ENCODE measurements at regions not wholly inside any gene's neighbourhood (a gene's known extent, or its start where the extent isn't known, plus 50 kb on each side); places are given as distances from the start of the nearest gene placed in this dataset.

GRCh38 chrX:10952619-10953018, 158.5 kb upstream of the HCCS start:
- peaks cover 0 to 18% (median 10%) of the 10 kb centered on the region in 5 donors for H3K9me3 ChIP-seq (ENCODE audit: control insufficient read depth in 5 of 5, low read length in 5 of 5)
- H3K4me3 ChIP-seq (ENCODE audit: low read depth in 1 of 5, low read length in 5 of 5) = no peak overlapping the region
- no peaks in the 10 kb centered on the region for H3K36me3 ChIP-seq (ENCODE audit: control insufficient read depth in 5 of 5, insufficient read depth in 5 of 5, low read length in 5 of 5)
- H3K9ac ChIP-seq (ENCODE audit: low read length in 5 of 5) = no peak overlapping the region
- peaks cover 0 to 6% (median 0%) of the 10 kb centered on the region in 5 donors for H3K27me3 ChIP-seq (ENCODE audit: control insufficient read depth in 5 of 5, insufficient read depth in 4 of 5, low read length in 5 of 5)
- H3K4me1 ChIP-seq (ENCODE audit: control insufficient read depth in 5 of 5, insufficient read depth in 5 of 5, low read length in 5 of 5) = no peaks in the 10 kb centered on the region
- no peak overlapping the region for H3K27ac ChIP-seq (ENCODE audit: low read depth, low read length)

- H3K9ac ChIP-seq (ENCODE audit: low read length in 5 of 5) = no peak overlapping the region
- H3K36me3 ChIP-seq (ENCODE audit: control insufficient read depth in 5 of 5, insufficient read depth in 5 of 5, low read length in 5 of 5) = no peaks in the 10 kb centered on the region
- peaks cover 0 to 6% (median 0%) of the 10 kb centered on the region in 5 donors for H3K4me1 ChIP-seq (ENCODE audit: control insufficient read depth in 5 of 5, insufficient read depth in 5 of 5, low read length in 5 of 5)
- no peaks in the 10 kb centered on the region for H3K27me3 ChIP-seq (ENCODE audit: control insufficient read depth in 5 of 5, insufficient read depth in 4 of 5, low read length in 5 of 5)
- no peak overlapping the region for H3K4me3 ChIP-seq (ENCODE audit: low read depth in 1 of 5, low read length in 5 of 5)
- H3K27ac ChIP-seq (ENCODE audit: low read depth, low read length) = no peak overlapping the region
- peaks cover 0 to 7% (median 0%) of the 10 kb centered on the region in 5 donors for H3K9me3 ChIP-seq (ENCODE audit: control insufficient read depth in 5 of 5, low read length in 5 of 5)
These were observed 145.8 kb upstream of the HCCS start for GRCh38 chrX:10965174-10965798.

- H3K36me3 ChIP-seq (ENCODE audit: control insufficient read depth in 5 of 5, insufficient read depth in 5 of 5, low read length in 5 of 5) = no peaks in the 10 kb centered on the region
- no peaks in the 10 kb centered on the region for H3K27me3 ChIP-seq (ENCODE audit: control insufficient read depth in 5 of 5, insufficient read depth in 4 of 5, low read length in 5 of 5)
- no peak overlapping the region for H3K27ac ChIP-seq (ENCODE audit: low read depth, low read length)
- peaks cover 0 to 6% (median 0%) of the 10 kb centered on the region in 5 donors for H3K4me1 ChIP-seq (ENCODE audit: control insufficient read depth in 5 of 5, insufficient read depth in 5 of 5, low read length in 5 of 5)
- peaks cover 0 to 7% (median 0%) of the 10 kb centered on the region in 5 donors for H3K9me3 ChIP-seq (ENCODE audit: control insufficient read depth in 5 of 5, low read length in 5 of 5)
- no peak overlapping the region for H3K9ac ChIP-seq (ENCODE audit: low read length in 5 of 5)
- no peak overlapping the region for H3K4me3 ChIP-seq (ENCODE audit: low read depth in 1 of 5, low read length in 5 of 5)
These were observed 145.1 kb upstream of the HCCS start for GRCh38 chrX:10966057-10966456.

- H3K9me3 ChIP-seq (ENCODE audit: control insufficient read depth in 5 of 5, low read length in 5 of 5) = peaks cover 0 to 4% (median 0%) of the 10 kb centered on the region in 5 donors
- H3K4me3 ChIP-seq (ENCODE audit: low read depth in 1 of 5, low read length in 5 of 5) = no peak overlapping the region
- no peak overlapping the region for H3K9ac ChIP-seq (ENCODE audit: low read length in 5 of 5)
- H3K36me3 ChIP-seq (ENCODE audit: control insufficient read depth in 5 of 5, insufficient read depth in 5 of 5, low read length in 5 of 5) = no peaks in the 10 kb centered on the region
- H3K27me3 ChIP-seq (ENCODE audit: control insufficient read depth in 5 of 5, insufficient read depth in 4 of 5, low read length in 5 of 5) = no peaks in the 10 kb centered on the region
- H3K27ac ChIP-seq (ENCODE audit: low read depth, low read length) = no peak overlapping the region
- H3K4me1 ChIP-seq (ENCODE audit: control insufficient read depth in 5 of 5, insufficient read depth in 5 of 5, low read length in 5 of 5) = peaks cover 0 to 3% (median 0%) of the 10 kb centered on the region in 5 donors
These were observed 140.0 kb upstream of the HCCS start for GRCh38 chrX:10971176-10971575.

- H3K9me3 ChIP-seq (ENCODE audit: control insufficient read depth in 5 of 5, low read length in 5 of 5) = peaks cover 0 to 4% (median 0%) of the 10 kb centered on the region in 5 donors
- peaks cover 0 to 3% (median 0%) of the 10 kb centered on the region in 5 donors for H3K4me1 ChIP-seq (ENCODE audit: control insufficient read depth in 5 of 5, insufficient read depth in 5 of 5, low read length in 5 of 5)
- H3K4me3 ChIP-seq (ENCODE audit: low read depth in 1 of 5, low read length in 5 of 5) = no peak overlapping the region
- H3K27ac ChIP-seq (ENCODE audit: low read depth, low read length) = no peak overlapping the region
- no peaks in the 10 kb centered on the region for H3K36me3 ChIP-seq (ENCODE audit: control insufficient read depth in 5 of 5, insufficient read depth in 5 of 5, low read length in 5 of 5)
- H3K27me3 ChIP-seq (ENCODE audit: control insufficient read depth in 5 of 5, insufficient read depth in 4 of 5, low read length in 5 of 5) = no peaks in the 10 kb centered on the region
- H3K9ac ChIP-seq (ENCODE audit: low read length in 5 of 5) = no peak overlapping the region
These were observed 139.4 kb upstream of the HCCS start for GRCh38 chrX:10971759-10972158.

GRCh38 chrX:10972706-10973105, 138.4 kb upstream of the HCCS start:
- no peak overlapping the region for H3K27ac ChIP-seq (ENCODE audit: low read depth, low read length)
- no peaks in the 10 kb centered on the region for H3K27me3 ChIP-seq (ENCODE audit: control insufficient read depth in 5 of 5, insufficient read depth in 4 of 5, low read length in 5 of 5)
- H3K4me3 ChIP-seq (ENCODE audit: low read depth in 1 of 5, low read length in 5 of 5) = no peak overlapping the region
- no peaks in the 10 kb centered on the region for H3K36me3 ChIP-seq (ENCODE audit: control insufficient read depth in 5 of 5, insufficient read depth in 5 of 5, low read length in 5 of 5)
- H3K4me1 ChIP-seq (ENCODE audit: control insufficient read depth in 5 of 5, insufficient read depth in 5 of 5, low read length in 5 of 5) = peaks cover 0 to 3% (median 0%) of the 10 kb centered on the region in 5 donors
- no peak overlapping the region for H3K9ac ChIP-seq (ENCODE audit: low read length in 5 of 5)
- H3K9me3 ChIP-seq (ENCODE audit: control insufficient read depth in 5 of 5, low read length in 5 of 5) = peaks cover 0 to 4% (median 0%) of the 10 kb centered on the region in 5 donors

GRCh38 chrX:10974920-10975319, 136.2 kb upstream of the HCCS start:
- no peaks in the 10 kb centered on the region for H3K36me3 ChIP-seq (ENCODE audit: control insufficient read depth in 5 of 5, insufficient read depth in 5 of 5, low read length in 5 of 5)
- no peak overlapping the region for H3K27ac ChIP-seq (ENCODE audit: low read depth, low read length)
- peaks cover 0 to 4% (median 0%) of the 10 kb centered on the region in 5 donors for H3K9me3 ChIP-seq (ENCODE audit: control insufficient read depth in 5 of 5, low read length in 5 of 5)
- H3K27me3 ChIP-seq (ENCODE audit: control insufficient read depth in 5 of 5, insufficient read depth in 4 of 5, low read length in 5 of 5) = peaks cover 0 to 4% (median 0%) of the 10 kb centered on the region in 5 donors
- H3K4me1 ChIP-seq (ENCODE audit: control insufficient read depth in 5 of 5, insufficient read depth in 5 of 5, low read length in 5 of 5) = peaks cover 0 to 3% (median 0%) of the 10 kb centered on the region in 5 donors
- H3K4me3 ChIP-seq (ENCODE audit: low read depth in 1 of 5, low read length in 5 of 5) = no peak overlapping the region
- H3K9ac ChIP-seq (ENCODE audit: low read length in 5 of 5) = no peak overlapping the region

- H3K4me3 ChIP-seq (ENCODE audit: low read depth in 1 of 5, low read length in 5 of 5) = no peak overlapping the region
- no peaks in the 10 kb centered on the region for H3K4me1 ChIP-seq (ENCODE audit: control insufficient read depth in 5 of 5, insufficient read depth in 5 of 5, low read length in 5 of 5)
- no peak overlapping the region for H3K9ac ChIP-seq (ENCODE audit: low read length in 5 of 5)
- no peak overlapping the region for H3K27ac ChIP-seq (ENCODE audit: low read depth, low read length)
- peaks cover 0 to 4% (median 0%) of the 10 kb centered on the region in 5 donors for H3K27me3 ChIP-seq (ENCODE audit: control insufficient read depth in 5 of 5, insufficient read depth in 4 of 5, low read length in 5 of 5)
- no peaks in the 10 kb centered on the region for H3K36me3 ChIP-seq (ENCODE audit: control insufficient read depth in 5 of 5, insufficient read depth in 5 of 5, low read length in 5 of 5)
- H3K9me3 ChIP-seq (ENCODE audit: control insufficient read depth in 5 of 5, low read length in 5 of 5) = no peaks in the 10 kb centered on the region
These were observed 131.2 kb upstream of the HCCS start for GRCh38 chrX:10979956-10980355.

GRCh38 chrX:10981506-10981905, 129.6 kb upstream of the HCCS start:
- no peak overlapping the region for H3K4me3 ChIP-seq (ENCODE audit: low read depth in 1 of 5, low read length in 5 of 5)
- H3K4me1 ChIP-seq (ENCODE audit: control insufficient read depth in 5 of 5, insufficient read depth in 5 of 5, low read length in 5 of 5) = peaks cover 0 to 5% (median 0%) of the 10 kb centered on the region in 5 donors
- H3K27ac ChIP-seq (ENCODE audit: low read depth, low read length) = no peak overlapping the region
- H3K36me3 ChIP-seq (ENCODE audit: control insufficient read depth in 5 of 5, insufficient read depth in 5 of 5, low read length in 5 of 5) = no peaks in the 10 kb centered on the region
- no peak overlapping the region for H3K9ac ChIP-seq (ENCODE audit: low read length in 5 of 5)
- peaks cover 0 to 4% (median 0%) of the 10 kb centered on the region in 5 donors for H3K27me3 ChIP-seq (ENCODE audit: control insufficient read depth in 5 of 5, insufficient read depth in 4 of 5, low read length in 5 of 5)
- H3K9me3 ChIP-seq (ENCODE audit: control insufficient read depth in 5 of 5, low read length in 5 of 5) = no peaks in the 10 kb centered on the region

GRCh38 chrX:10983526-10983925, 127.6 kb upstream of the HCCS start:
- no peaks in the 10 kb centered on the region for H3K9me3 ChIP-seq (ENCODE audit: control insufficient read depth in 5 of 5, low read length in 5 of 5)
- H3K4me3 ChIP-seq (ENCODE audit: low read depth in 1 of 5, low read length in 5 of 5) = no peak overlapping the region
- H3K4me1 ChIP-seq (ENCODE audit: control insufficient read depth in 5 of 5, insufficient read depth in 5 of 5, low read length in 5 of 5) = peaks cover 0 to 5% (median 3%) of the 10 kb centered on the region in 5 donors
- no peak overlapping the region for H3K27ac ChIP-seq (ENCODE audit: low read depth, low read length)
- no peaks in the 10 kb centered on the region for H3K36me3 ChIP-seq (ENCODE audit: control insufficient read depth in 5 of 5, insufficient read depth in 5 of 5, low read length in 5 of 5)
- no peak overlapping the region for H3K9ac ChIP-seq (ENCODE audit: low read length in 5 of 5)
- peaks cover 0 to 6% (median 0%) of the 10 kb centered on the region in 5 donors for H3K27me3 ChIP-seq (ENCODE audit: control insufficient read depth in 5 of 5, insufficient read depth in 4 of 5, low read length in 5 of 5)

Data from subcutaneous abdominal adipose tissue (tissue), 5 donors.